PFSK-1 (cell line): ENCODE measurements at regions not wholly inside any gene's neighbourhood (a gene's known extent, or its start where the extent isn't known, plus 50 kb on each side); places are given as distances from the start of the nearest gene placed in this dataset.

ENCODE experiments used
- FOXP2 ChIP-seq: optimal IDR thresholded peaks from 2 replicates; pipeline ENCODE3; 2011; ENCODE audit warnings: borderline replicate concordance, control low read depth, inconsistent platforms; ENCODE audit not compliant: insufficient read depth; ENCODE audit errors: extremely low read length, extremely low read depth
- POLR2AphosphoS5 ChIP-seq: IDR thresholded peaks from 2 replicates; pipeline ENCODE4 v1.6.1; 2012; ENCODE audit warnings: low read depth, mild to moderate bottlenecking, control low read depth, low read length, moderate library complexity
- REST ChIP-seq, 2 experiments: IDR thresholded peaks; 2 replicates each; pipeline versions ENCODE4 v1.6.1 to v1.8.0; 2011 to 2012; ENCODE audit warnings: low read depth in 2 of 2, low read length in 2 of 2, control low read depth in 1 of 2, inconsistent platforms in 1 of 2, mild to moderate bottlenecking in 1 of 2, moderate library complexity in 1 of 2; ENCODE audit not compliant: insufficient read depth in 1 of 2
- SIN3A ChIP-seq: IDR thresholded peaks from 2 replicates; pipeline ENCODE4 v1.6.1; 2012; ENCODE audit warnings: mild to moderate bottlenecking, low read length, moderate library complexity, borderline replicate concordance; ENCODE audit not compliant: insufficient read depth
- TAF1 ChIP-seq: IDR thresholded peaks from 2 replicates; pipeline ENCODE4 v1.6.1; 2012; ENCODE audit warnings: low read length, control low read depth, borderline replicate concordance; ENCODE audit not compliant: insufficient read depth

- TF ChIP-seq POLR2AphosphoS5 (no peak), TAF1 (no peak), REST (IDR thresholded peaks at IDR 0.05; ENCODE audit: insufficient read depth in 1 of 2, low read depth in 2 of 2, low read length in 2 of 2) (no peak), SIN3A (no peak), FOXP2 (no peak)
Observed at GRCh38 chr6:105859457-105859856, 226.7 kb upstream of the PRDM1 start.
